ENCODE measurements at regions not wholly inside any gene's neighbourhood (a gene's known extent, or its start where the extent isn't known, plus 50 kb on each side); places are given as distances from the start of the nearest gene placed in this dataset.

GRCh38 chr5:171578049-171578828, 158.8 kb downstream of the FGF18 start:
- no peak overlapping the region for H3K4me3 ChIP-seq (ENCODE audit: low read depth, low read length)

GRCh38 chr5:171578829-171579491, 159.5 kb downstream of the FGF18 start:
- H3K36me3 ChIP-seq (ENCODE audit: control insufficient read depth, insufficient read depth, low read length) = no peaks in the 10 kb centered on the region
- DNase-seq (ENCODE audit: low read depth) = no peak
- H3K27me3 ChIP-seq (ENCODE audit: control insufficient read depth, insufficient read depth, low read length) = peaks cover 5% of the 10 kb centered on the region
- H3K4me3 ChIP-seq (ENCODE audit: low read depth, low read length) = no peak overlapping the region
- no peak for TF ChIP-seq CTCF (IDR thresholded peaks at IDR 0.05; ENCODE audit: insufficient read depth, low read length, poor library complexity, severe bottlenecking)

More at GRCh38 chr5:171578049-171578828, 158.8 kb downstream of the FGF18 start:
- Histone ChIP-seq H3K36me3 (ENCODE audit: control insufficient read depth, insufficient read depth, low read length) (no peaks in the 10 kb centered on the region), H3K27me3 (ENCODE audit: control insufficient read depth, insufficient read depth, low read length) (peaks cover 5% of the 10 kb centered on the region)
- no peak for DNase-seq (ENCODE audit: low read depth)
- no peak for TF ChIP-seq CTCF (IDR thresholded peaks at IDR 0.05; ENCODE audit: insufficient read depth, low read length, poor library complexity, severe bottlenecking)

GRCh38 chr5:171579976-171580411, 160.5 kb downstream of the FGF18 start:
- H3K27me3 ChIP-seq (ENCODE audit: control insufficient read depth, insufficient read depth, low read length) = peaks cover 4% of the 10 kb centered on the region
- TF ChIP-seq CTCF (IDR thresholded peaks at IDR 0.05; ENCODE audit: insufficient read depth, low read length, poor library complexity, severe bottlenecking) = no peak
- no peak overlapping the region for H3K4me3 ChIP-seq (ENCODE audit: low read depth, low read length)
- DNase-seq (ENCODE audit: low read depth) = no peak
- no peaks in the 10 kb centered on the region for H3K36me3 ChIP-seq (ENCODE audit: control insufficient read depth, insufficient read depth, low read length)

GRCh38 chr5:171580502-171581265, 161.2 kb downstream of the FGF18 start:
- Histone ChIP-seq H3K27me3 (ENCODE audit: control insufficient read depth, insufficient read depth, low read length) (peaks cover 4% of the 10 kb centered on the region), H3K4me3 (ENCODE audit: low read depth, low read length) (no peak overlapping the region), H3K36me3 (ENCODE audit: control insufficient read depth, insufficient read depth, low read length) (no peaks in the 10 kb centered on the region)
- TF ChIP-seq CTCF (IDR thresholded peaks at IDR 0.05; ENCODE audit: insufficient read depth, low read length, poor library complexity, severe bottlenecking) = no peak
- DNase-seq (ENCODE audit: low read depth) = no peak

- H3K36me3 ChIP-seq (ENCODE audit: control insufficient read depth, insufficient read depth, low read length) = no peaks in the 10 kb centered on the region
- DNase-seq (ENCODE audit: low read depth) = no peak
- TF ChIP-seq CTCF (IDR thresholded peaks at IDR 0.05; ENCODE audit: insufficient read depth, low read length, poor library complexity, severe bottlenecking) = no peak
- H3K27me3 ChIP-seq (ENCODE audit: control insufficient read depth, insufficient read depth, low read length) = peaks cover 6% of the 10 kb centered on the region
- no peak overlapping the region for H3K4me3 ChIP-seq (ENCODE audit: low read depth, low read length)
These were observed 162.3 kb downstream of the FGF18 start for GRCh38 chr5:171581781-171582180.
